ENCODE measurements at regions not wholly inside any gene's neighbourhood (a gene's known extent, or its start where the extent isn't known, plus 50 kb on each side); places are given as distances from the start of the nearest gene placed in this dataset.

DNA sequence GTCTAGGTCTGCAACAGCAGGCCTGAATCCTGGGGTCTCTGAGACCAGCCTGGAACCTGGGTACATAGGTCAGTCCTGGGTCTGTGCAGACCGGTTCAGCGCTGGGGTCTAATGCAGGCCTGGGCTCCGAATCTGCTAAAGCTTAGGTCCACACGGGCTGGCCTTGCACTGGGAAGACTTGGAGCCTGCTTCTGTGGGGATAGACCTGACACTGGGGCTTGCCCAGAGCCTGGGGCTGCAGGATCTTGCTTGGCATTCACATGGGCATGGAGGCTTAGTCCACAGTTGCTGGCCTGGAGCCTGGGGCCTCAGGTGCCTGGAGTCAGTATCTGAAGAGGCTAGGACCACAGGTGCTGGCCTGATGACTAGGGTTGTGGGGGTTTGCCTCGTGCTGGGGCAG is 369.8 kb upstream of the SEL1L start:
- DNase-seq (ENCODE audit: insufficient read length, low spot score) (no peak), FAIRE-seq (no peak)
- TF ChIP-seq POU2F2 (IDR thresholded peaks at IDR 0.05; ENCODE audit: low read depth, low read length) (no peak), POLR2AphosphoS5 (IDR thresholded peaks at IDR 0.05; ENCODE audit: low read depth, low read length) (no peak), PAX5 (IDR thresholded peaks at IDR 0.05; ENCODE audit: insufficient read depth, low read length, severe bottlenecking) (no peak), TAF1 (IDR thresholded peaks at IDR 0.05; ENCODE audit: low read depth, low read length) (no peak), SPI1 (IDR thresholded peaks at IDR 0.05; ENCODE audit: low read depth, low read length) (no peak), POLR2A (IDR thresholded peaks at IDR 0.05; ENCODE audit: low read depth, low read length) (no peak)

DNA sequence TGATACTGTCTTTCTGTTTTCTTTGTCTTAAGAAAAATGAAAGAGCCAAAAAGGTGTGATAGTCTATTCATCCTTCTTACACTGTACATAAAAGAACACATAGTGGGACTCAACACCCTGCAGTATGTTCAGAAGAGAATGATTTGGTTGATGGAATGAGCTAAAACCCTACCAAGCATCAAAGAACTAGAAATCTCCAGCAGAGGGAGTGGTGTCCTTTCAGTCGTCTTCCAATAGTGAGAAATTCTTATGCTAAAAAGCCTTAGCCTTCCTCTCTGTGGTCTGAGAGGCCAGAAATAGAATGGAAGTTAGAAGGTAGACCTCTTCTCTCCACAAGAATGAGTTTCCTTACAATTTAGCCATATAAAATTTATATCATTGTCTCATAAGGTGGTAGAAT is 393.4 kb upstream of the SEL1L start:
- no peak for TF ChIP-seq TAF1 (IDR thresholded peaks at IDR 0.05; ENCODE audit: low read depth, low read length)
- TF ChIP-seq POLR2AphosphoS5 (IDR thresholded peaks at IDR 0.05; ENCODE audit: low read depth, low read length), result no peak
- no peak for TF ChIP-seq POU2F2 (IDR thresholded peaks at IDR 0.05; ENCODE audit: low read depth, low read length)
- no peak for TF ChIP-seq PAX5 (IDR thresholded peaks at IDR 0.05; ENCODE audit: insufficient read depth, low read length, severe bottlenecking)
- TF ChIP-seq POLR2A (IDR thresholded peaks at IDR 0.05; ENCODE audit: low read depth, low read length), result no peak
- TF ChIP-seq SPI1 (IDR thresholded peaks at IDR 0.05; ENCODE audit: low read depth, low read length), result no peak
- FAIRE-seq (no peak), DNase-seq (ENCODE audit: insufficient read length, low spot score) (no peak)

GRCh38 chr14:81931828-81932227 is 398.2 kb upstream of the SEL1L start:
- DNase-seq (ENCODE audit: insufficient read length, low spot score) (no peak), FAIRE-seq (no peak)
- TF ChIP-seq POLR2AphosphoS5 (IDR thresholded peaks at IDR 0.05; ENCODE audit: low read depth, low read length), result no peak
- TF ChIP-seq SPI1 (IDR thresholded peaks at IDR 0.05; ENCODE audit: low read depth, low read length), result no peak
- no peak for TF ChIP-seq TAF1 (IDR thresholded peaks at IDR 0.05; ENCODE audit: low read depth, low read length)
- no peak for TF ChIP-seq POLR2A (IDR thresholded peaks at IDR 0.05; ENCODE audit: low read depth, low read length)
- TF ChIP-seq POU2F2 (IDR thresholded peaks at IDR 0.05; ENCODE audit: low read depth, low read length), result no peak
- no peak for TF ChIP-seq PAX5 (IDR thresholded peaks at IDR 0.05; ENCODE audit: insufficient read depth, low read length, severe bottlenecking)

DNA sequence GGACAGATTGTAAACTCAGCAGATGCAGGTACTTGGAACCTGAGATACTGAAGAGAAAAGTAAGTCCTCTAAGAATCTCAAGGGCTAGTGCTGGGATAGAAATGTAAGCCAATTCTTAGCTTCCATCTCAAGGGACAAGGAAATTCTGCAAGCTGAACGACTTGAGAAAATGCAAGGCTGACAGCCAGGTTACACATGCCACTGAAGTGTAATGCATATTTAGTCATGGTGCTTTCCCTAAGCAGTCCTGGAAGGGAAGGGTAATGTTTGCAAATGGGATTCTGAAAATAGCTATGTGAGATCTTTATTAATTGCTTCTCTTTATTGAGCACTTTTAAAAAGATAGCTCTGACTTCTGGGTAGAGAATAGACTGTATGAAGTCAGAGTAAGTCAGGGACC is 402.7 kb upstream of the SEL1L start:
- DNase-seq (ENCODE audit: insufficient read length, low spot score) (no peak), FAIRE-seq (no peak)
- no peak for TF ChIP-seq SPI1 (IDR thresholded peaks at IDR 0.05; ENCODE audit: low read depth, low read length)
- no peak for TF ChIP-seq TAF1 (IDR thresholded peaks at IDR 0.05; ENCODE audit: low read depth, low read length)
- no peak for TF ChIP-seq POLR2AphosphoS5 (IDR thresholded peaks at IDR 0.05; ENCODE audit: low read depth, low read length)

GRCh38 chr14:81936902-81937301 is 403.2 kb upstream of the SEL1L start:
- FAIRE-seq (no peak), DNase-seq (ENCODE audit: insufficient read length, low spot score) (no peak)
- TF ChIP-seq POU2F2 (IDR thresholded peaks at IDR 0.05; ENCODE audit: low read depth, low read length), result no peak

DNA sequence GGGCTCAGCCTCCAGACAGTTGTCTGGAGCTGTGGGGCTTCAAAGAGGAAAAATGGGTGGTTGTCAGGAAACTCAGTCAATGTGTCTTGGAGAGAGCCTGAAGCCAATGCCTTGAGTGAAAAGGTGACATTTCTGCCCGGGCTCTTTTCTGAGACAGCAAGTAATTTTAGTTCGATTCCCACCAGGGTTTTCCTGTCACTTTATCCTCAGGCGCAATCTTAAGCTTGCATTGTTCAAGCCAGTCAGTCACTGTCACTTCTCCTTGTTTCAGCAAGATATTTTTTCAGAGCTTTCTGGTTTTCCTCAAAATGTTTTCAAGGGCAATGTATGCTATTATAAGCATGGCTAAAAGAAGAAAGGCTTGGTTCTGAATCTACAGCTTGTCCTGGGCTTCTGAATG is 404.7 kb upstream of the SEL1L start:
- no peak for TF ChIP-seq SPI1 (IDR thresholded peaks at IDR 0.05; ENCODE audit: low read depth, low read length)
- TF ChIP-seq POLR2AphosphoS5 (IDR thresholded peaks at IDR 0.05; ENCODE audit: low read depth, low read length), result no peak
- no peak for TF ChIP-seq POU2F2 (IDR thresholded peaks at IDR 0.05; ENCODE audit: low read depth, low read length)
- no peak for TF ChIP-seq PAX5 (IDR thresholded peaks at IDR 0.05; ENCODE audit: insufficient read depth, low read length, severe bottlenecking)
- no peak for TF ChIP-seq TAF1 (IDR thresholded peaks at IDR 0.05; ENCODE audit: low read depth, low read length)
- no peak for TF ChIP-seq POLR2A (IDR thresholded peaks at IDR 0.05; ENCODE audit: low read depth, low read length)
- FAIRE-seq (no peak), DNase-seq (ENCODE audit: insufficient read length, low spot score) (no peak)

- DNase-seq (ENCODE audit: insufficient read length, low spot score), result no peak
- TF ChIP-seq POU2F2 (IDR thresholded peaks at IDR 0.05; ENCODE audit: low read depth, low read length) (no peak), PAX5 (IDR thresholded peaks at IDR 0.05; ENCODE audit: insufficient read depth, low read length, severe bottlenecking) (no peak), POLR2A (IDR thresholded peaks at IDR 0.05; ENCODE audit: low read depth, low read length) (no peak), TAF1 (IDR thresholded peaks at IDR 0.05; ENCODE audit: low read depth, low read length) (no peak), SPI1 (IDR thresholded peaks at IDR 0.05; ENCODE audit: low read depth, low read length) (no peak), POLR2AphosphoS5 (IDR thresholded peaks at IDR 0.05; ENCODE audit: low read depth, low read length) (no peak)
- no peak for FAIRE-seq
Measured at GRCh38 chr14:81940651-81941050, 407.0 kb upstream of the SEL1L start.

DNA sequence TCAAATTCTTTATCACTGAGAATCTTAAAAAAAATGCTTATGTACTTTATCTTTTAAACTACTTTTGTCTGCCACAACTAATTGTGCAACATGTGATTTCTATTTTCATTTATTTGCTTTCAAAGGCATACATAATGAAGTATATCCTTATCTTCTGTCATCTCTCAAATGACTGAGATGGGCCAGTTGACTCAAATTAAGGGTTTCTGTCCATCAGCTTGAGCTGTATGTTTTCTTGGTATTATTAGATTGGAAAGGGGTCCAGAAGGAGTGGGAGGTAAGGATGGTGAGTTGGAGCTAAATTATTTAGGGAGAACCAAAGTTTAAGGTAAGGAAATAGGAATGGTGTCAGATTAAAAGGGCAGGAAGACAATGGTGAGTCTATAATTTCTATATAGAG is 408.4 kb upstream of the SEL1L start:
- no peak for TF ChIP-seq POLR2A (IDR thresholded peaks at IDR 0.05; ENCODE audit: low read depth, low read length)
- TF ChIP-seq POU2F2 (IDR thresholded peaks at IDR 0.05; ENCODE audit: low read depth, low read length), result no peak
- no peak for TF ChIP-seq TAF1 (IDR thresholded peaks at IDR 0.05; ENCODE audit: low read depth, low read length)
- no peak for TF ChIP-seq PAX5 (IDR thresholded peaks at IDR 0.05; ENCODE audit: insufficient read depth, low read length, severe bottlenecking)
- TF ChIP-seq SPI1 (IDR thresholded peaks at IDR 0.05; ENCODE audit: low read depth, low read length), result no peak
- TF ChIP-seq POLR2AphosphoS5 (IDR thresholded peaks at IDR 0.05; ENCODE audit: low read depth, low read length), result no peak
- FAIRE-seq (no peak), DNase-seq (ENCODE audit: insufficient read length, low spot score) (no peak)

GRCh38 chr14:81946375-81946774 is 412.7 kb upstream of the SEL1L start:
- TF ChIP-seq POLR2A (IDR thresholded peaks at IDR 0.05; ENCODE audit: low read depth, low read length) (no peak), POU2F2 (IDR thresholded peaks at IDR 0.05; ENCODE audit: low read depth, low read length) (no peak), PAX5 (IDR thresholded peaks at IDR 0.05; ENCODE audit: insufficient read depth, low read length, severe bottlenecking) (no peak), POLR2AphosphoS5 (IDR thresholded peaks at IDR 0.05; ENCODE audit: low read depth, low read length) (no peak), SPI1 (IDR thresholded peaks at IDR 0.05; ENCODE audit: low read depth, low read length) (no peak), TAF1 (IDR thresholded peaks at IDR 0.05; ENCODE audit: low read depth, low read length) (no peak)
- DNase-seq (ENCODE audit: insufficient read length, low spot score), result no peak
- no peak for FAIRE-seq

GRCh38 chr14:81946834-81947798 is 413.5 kb upstream of the SEL1L start:
- no peak for TF ChIP-seq POLR2AphosphoS5 (IDR thresholded peaks at IDR 0.05; ENCODE audit: low read depth, low read length)
- TF ChIP-seq SPI1 (IDR thresholded peaks at IDR 0.05; ENCODE audit: low read depth, low read length), result no peak
- no peak for TF ChIP-seq PAX5 (IDR thresholded peaks at IDR 0.05; ENCODE audit: insufficient read depth, low read length, severe bottlenecking)
- TF ChIP-seq POLR2A (IDR thresholded peaks at IDR 0.05; ENCODE audit: low read depth, low read length), result no peak
- no peak for TF ChIP-seq POU2F2 (IDR thresholded peaks at IDR 0.05; ENCODE audit: low read depth, low read length)
- no peak for TF ChIP-seq TAF1 (IDR thresholded peaks at IDR 0.05; ENCODE audit: low read depth, low read length)
- DNase-seq (ENCODE audit: insufficient read length, low spot score), result no peak
- FAIRE-seq, result no peak

Data from GM12891 (cell line).